HL-60 (cell line): ENCODE measurements at regions not wholly inside any gene's neighbourhood (a gene's known extent, or its start where the extent isn't known, plus 50 kb on each side); places are given as distances from the start of the nearest gene placed in this dataset.

Experiments
- DNase-seq, 2 experiments: peaks; one replicate each; pipeline ENCODE4 v3.0.0-alpha.2; 2010 to 2020; ENCODE audit warnings: low read depth in 1 of 2, low spot score in 1 of 2
- H3K27ac ChIP-seq: fragments of 250-450 bp; sonication (Bioruptor Pico); replicated peaks from 2 replicates; pipeline ENCODE4 v1.5.1; 2020; ENCODE audit warnings: mild to moderate bottlenecking, moderate library complexity
- H3K27me3 ChIP-seq: fragments of 250-450 bp; sonication (Bioruptor Pico); 2 replicates; pipeline ENCODE4 v1.5.1; 2021; ENCODE audit warnings: mild to moderate bottlenecking, moderate library complexity; ENCODE audit not compliant: insufficient read depth, poor library complexity, severe bottlenecking
- H3K4me3 ChIP-seq: replicated peaks from 2 replicates; pipeline ENCODE4 v1.5.1; 2011; ENCODE audit warnings: mild to moderate bottlenecking, control low read depth, low read length; ENCODE audit not compliant: insufficient read depth
- CTCF ChIP-seq: IDR thresholded peaks from one replicate; pipeline ENCODE4 v1.5.1; 2011; ENCODE audit warnings: low read length, control low read depth, inconsistent platforms; ENCODE audit not compliant: insufficient read depth
- GABPA ChIP-seq: IDR thresholded peaks from 2 replicates; pipeline ENCODE4 v1.6.1; 2012; ENCODE audit warnings: low read depth
- POLR2AphosphoS5 ChIP-seq: IDR thresholded peaks from 2 replicates; pipeline ENCODE4 v1.6.1; 2012; ENCODE audit warnings: low read depth
- REST ChIP-seq: IDR thresholded peaks from 2 replicates; pipeline ENCODE4 v1.6.1; 2012; ENCODE audit warnings: low read depth; ENCODE audit not compliant: insufficient replicate concordance
- SPI1 ChIP-seq: IDR thresholded peaks from 2 replicates; pipeline ENCODE4 v1.6.1; 2012; ENCODE audit warnings: low read depth, mild to moderate bottlenecking, borderline replicate concordance

GRCh38 chr3:31403197-31403596, 129.5 kb upstream of the STT3B start:
- no peak for TF ChIP-seq CTCF
- TF ChIP-seq SPI1: no peak
- TF ChIP-seq GABPA: no peak
- no peak for TF ChIP-seq POLR2AphosphoS5
- TF ChIP-seq REST: no peak
- Histone ChIP-seq H3K27ac (no peak overlapping the region), H3K27me3 (no peaks in the 10 kb centered on the region), H3K4me3 (no peak overlapping the region)
- DNase-seq: no peak

GRCh38 chr3:31404871-31405270, 127.9 kb upstream of the STT3B start:
- TF ChIP-seq CTCF (no peak), POLR2AphosphoS5 (no peak), SPI1 (no peak), REST (no peak), GABPA (no peak)
- no peak overlapping the region for H3K27ac ChIP-seq
- H3K27me3 ChIP-seq: no peaks in the 10 kb centered on the region
- H3K4me3 ChIP-seq: no peak overlapping the region
- DNase-seq: no peak

DNA sequence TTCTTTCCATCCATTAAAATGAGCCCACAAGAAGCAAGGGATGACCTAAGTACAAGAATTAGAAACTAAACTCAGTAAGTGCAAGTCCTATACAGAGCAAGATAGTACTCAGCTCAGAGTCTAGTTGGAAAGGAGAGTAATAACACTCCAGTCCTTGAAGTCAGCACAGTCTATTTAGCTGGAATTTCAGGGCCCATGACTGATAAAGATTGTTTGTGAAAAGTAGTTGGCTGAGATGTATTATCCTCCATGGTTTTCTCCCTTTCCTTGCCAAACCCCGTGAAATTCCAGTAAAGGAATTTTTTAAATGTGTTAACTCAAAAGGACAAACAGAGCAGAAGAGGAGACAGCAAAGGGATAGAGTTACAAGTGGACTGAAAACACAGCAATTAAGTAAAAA, 127.2 kb upstream of the STT3B start:
- Histone ChIP-seq H3K27ac (no peak overlapping the region), H3K27me3 (no peaks in the 10 kb centered on the region), H3K4me3 (no peak overlapping the region)
- DNase-seq: no peak
- TF ChIP-seq POLR2AphosphoS5 (no peak), CTCF (no peak), REST (no peak), GABPA (no peak), SPI1 (no peak)
